Fibroblast of skin of abdomen (primary cell): ENCODE measurements at regions not wholly inside any gene's neighbourhood (a gene's known extent, or its start where the extent isn't known, plus 50 kb on each side); places are given as distances from the start of the nearest gene placed in this dataset.
"Not testable (repeated sequence)": the region's sequence is repeated elsewhere in the genome, so short reads cannot be mapped to it uniquely, and the experiment has no call there.

Source experiments
- DNase-seq: peaks from one replicate; pipeline ENCODE4 v3.0.0-alpha.2; 2013

DNA sequence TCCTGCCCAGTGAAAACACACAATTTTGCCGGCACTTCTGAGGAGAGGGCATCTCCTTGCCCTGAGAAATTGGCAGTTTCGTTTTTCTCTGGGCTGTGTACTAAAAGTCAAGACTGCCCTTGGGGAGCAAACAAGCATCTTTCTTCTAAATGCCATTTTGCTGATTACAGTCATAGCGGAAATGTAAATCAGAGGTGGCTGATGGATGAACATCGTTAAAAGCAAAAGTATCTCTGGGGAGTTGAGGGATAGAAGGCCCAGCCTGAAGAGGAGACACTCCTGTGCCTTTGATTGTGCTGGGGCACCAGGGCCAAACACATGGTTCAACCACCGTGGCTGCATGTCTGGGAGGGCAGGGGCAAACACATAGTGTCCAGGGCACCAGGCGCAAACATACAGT is 49.8 kb downstream of the ABCC12 start:
- no peak for DNase-seq

DNA sequence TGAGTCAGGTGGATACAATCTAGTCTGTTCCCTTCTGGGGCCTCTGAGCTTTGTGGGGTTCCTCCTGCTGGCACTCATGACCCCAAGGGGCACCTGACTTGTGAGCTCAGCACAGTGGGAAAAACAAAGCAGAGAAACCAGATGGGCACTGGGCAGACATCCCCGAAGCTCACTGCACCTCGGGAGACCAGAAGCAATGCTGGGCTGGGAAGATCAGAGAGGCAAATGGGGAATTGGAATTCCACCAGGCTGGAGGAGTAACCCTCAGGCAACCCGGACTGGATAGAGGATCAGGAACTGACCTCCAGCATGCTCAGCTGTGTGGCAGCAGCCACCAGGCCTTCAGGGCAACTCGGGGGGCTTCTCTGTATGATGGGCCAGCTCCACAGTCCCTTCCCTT is 50.3 kb downstream of the ABCC12 start:
- DNase-seq, result no peak

DNA sequence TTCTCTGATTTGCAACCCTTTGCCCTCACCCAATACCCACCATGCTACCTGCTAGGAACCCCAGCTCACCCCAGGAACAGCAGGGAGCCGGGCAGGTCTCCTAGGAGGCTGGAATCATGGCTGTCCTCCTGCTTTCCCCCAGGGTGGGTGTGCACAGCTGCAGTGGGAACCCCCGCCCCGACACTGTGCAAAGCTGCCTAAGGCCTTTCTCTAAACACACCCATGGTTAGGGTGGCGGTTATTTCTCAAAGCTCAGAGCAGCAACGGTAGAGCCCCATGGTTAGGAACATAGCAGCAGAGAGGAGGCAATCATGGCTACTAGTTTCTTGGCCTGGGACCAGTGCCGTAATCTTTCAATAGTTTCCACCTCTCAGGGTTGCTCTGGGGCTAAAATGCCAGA is 52.2 kb downstream of the ABCC12 start:
- no peak for DNase-seq

DNA sequence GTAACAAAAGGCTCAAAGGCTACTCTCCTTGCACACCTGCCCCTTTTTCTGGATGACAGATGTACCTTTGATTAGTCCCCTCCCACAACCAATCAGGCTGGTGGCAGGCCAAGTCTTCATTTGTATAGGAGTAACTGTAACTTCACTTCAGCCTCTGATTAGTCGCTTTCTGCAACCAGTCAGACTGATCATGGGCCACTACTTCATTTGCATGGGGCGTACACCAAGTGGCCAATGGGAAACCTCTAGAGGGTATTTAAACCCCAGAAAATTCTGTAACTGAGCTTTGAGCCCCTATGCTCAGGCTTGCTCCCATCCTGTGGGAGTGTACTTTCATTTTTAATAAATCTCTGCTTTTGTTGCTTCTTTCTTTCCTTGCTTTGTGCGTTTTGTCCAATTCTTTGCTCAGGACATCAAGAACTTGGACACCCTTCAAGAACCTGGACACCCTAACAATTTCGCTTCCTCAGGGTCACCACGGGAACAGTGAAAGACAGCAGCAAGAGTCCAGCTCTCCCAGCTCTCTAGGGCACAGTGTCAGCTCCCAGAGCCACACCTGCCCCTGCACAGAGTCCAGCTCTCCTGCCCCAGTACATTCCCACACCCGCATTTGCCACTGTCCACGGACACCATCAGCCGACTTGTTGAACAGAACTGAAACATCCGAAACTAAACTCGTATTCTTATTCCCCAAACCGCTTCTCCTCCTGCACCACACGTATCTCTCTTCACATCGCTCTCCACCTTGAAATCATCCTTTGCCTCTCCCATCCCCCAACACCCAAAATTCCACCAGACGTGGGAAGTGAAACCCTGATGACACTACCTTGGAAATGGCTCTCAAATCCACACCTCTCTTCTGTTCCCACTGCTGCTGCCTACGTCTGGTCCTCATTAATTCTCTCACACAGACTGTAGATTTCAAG is 53.4 kb downstream of the ABCC12 start:
- no peak for DNase-seq

DNA sequence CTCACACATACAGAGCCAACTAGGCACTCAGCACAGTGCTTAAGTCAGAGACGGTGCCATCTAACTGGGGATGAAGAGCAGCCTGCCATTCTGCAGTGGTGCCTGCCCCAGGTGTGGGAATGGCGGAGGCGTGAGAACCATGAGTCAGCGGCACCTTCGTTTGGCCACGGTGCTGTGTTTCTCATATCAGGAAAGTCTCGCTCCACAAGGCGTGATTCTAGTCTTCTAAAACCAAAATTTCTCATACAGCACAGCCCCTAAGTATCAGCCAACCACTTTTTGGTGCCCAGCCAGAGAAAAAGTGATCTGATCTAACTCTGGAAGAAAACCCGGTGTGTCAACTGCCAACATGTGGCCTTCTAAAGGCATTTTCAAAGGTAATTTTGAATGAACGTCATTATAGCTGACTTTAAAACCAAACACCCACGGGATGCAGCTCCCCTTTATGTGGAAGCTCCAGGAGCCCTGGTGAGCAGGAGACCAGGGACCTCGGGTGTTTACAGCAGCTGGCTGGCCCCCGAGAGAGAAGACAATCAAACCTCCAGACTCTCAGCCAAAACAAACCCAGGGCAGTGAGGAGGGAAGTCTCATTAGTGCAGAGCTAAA is 54.6 kb downstream of the ABCC12 start:
- no peak for DNase-seq

DNA sequence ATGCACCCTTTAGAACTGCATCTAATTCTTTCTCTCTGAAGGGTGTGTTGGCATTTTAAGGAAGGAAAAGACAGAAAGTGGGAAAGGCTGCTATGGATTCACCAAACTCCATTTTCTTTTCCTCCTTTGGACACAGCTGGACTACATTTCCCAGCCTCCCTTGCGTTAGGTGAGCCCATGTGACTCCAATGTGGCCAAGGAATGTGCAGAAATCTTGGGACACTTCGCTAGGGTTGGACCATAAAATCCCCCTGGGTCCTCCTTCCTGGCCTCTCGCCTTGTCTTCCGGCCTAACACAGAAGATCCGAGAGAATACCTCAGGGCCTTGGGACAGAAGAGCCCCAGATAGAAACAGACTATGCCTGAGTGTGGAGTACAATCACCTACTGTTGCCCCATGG is 56.3 kb downstream of the ABCC12 start:
- no peak for DNase-seq

DNA sequence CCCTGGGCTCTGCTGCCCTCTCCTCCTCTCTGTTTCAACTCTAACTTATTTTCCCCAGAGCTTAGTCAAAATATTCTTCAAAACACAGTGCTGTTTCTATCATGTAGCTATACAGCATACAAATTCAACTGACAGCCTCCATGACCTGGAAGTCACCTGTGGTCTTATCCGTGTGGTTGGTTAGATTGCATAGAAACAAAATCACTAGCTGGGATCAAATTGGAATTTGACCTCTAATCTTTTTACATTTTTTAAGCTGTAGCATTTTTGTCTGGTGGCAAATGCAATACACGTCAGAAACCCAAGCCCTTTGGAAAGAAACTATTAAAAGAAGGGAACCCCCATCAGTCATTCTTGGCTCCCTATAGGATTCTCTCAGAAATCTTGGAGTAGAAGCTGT is 57.3 kb downstream of the ABCC12 start:
- no peak for DNase-seq

DNA sequence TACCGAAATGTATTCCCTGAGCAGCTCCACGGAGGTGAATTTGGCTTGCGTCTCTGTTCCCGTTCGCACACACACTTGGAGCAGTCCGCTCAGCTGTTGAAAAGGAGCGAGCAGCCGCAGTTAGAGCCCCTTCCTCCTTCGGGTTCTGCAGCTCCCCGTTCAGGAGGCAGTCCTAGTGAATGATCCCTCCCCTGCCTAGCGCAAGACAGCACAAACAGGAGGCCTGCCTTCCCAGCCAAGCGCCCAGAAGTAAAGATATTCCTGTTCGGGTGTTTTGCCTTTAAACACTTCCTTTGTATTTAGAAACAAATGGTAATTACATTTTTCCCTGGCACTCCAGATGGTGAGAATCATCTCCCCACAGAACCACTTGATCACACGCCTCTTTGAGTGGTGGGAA is 64.7 kb downstream of the ABCC12 start:
- DNase-seq, result no peak

DNA sequence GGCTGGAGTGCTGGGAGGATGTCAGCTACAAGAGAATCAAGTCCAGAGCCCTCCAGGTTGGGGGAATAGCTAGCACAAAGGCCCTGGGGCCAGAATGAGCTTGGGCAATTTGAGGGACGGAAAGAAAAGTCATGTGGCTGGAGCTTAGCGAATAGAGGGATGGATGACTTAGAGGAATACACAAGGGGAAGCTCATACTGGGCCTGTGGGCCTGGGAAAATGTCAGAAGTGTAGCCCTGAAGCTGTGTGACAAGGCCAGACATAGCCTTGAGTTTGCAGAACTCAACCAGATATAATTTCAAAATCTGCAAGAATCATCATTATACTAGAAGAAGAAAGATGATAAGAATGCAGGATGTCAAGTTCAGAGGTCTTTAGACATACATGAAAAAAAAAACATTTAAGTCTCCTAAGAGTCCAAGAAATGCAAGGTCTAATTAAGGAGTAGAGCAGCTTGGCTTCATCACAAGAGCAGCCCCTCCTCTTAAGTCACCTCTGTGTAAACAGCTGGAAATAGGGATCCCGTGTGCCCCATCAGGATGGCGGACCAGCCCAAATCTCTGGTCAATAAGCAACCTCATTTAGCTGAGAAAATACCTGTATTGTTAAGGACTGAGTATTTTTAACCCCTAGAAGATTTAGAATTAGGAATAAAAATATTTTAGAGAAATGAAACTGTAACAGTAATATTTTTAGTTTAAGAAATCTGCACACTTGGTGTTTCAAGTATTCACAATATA is 66.6 kb downstream of the ABCC12 start:
- no peak for DNase-seq

DNA sequence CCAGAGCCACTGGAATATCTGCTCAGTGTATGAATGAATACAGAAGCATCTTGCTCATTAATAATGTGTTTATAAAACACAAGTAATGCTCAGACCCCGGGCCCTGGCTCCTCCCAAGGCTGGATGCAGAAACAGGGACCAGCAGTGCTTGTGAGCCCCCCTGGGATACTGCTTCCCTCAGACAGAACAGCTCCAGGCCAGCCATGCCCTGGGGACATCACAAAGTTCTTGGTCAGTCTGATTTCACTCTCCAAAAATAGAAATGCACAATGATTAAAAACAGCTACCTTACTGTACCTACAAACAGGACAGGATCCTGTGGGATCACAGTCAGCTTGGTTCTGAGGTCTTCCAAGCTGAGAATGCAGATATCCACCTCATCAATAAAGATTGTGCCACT is 68.2 kb downstream of the ABCC12 start:
- DNase-seq, result no peak

DNA sequence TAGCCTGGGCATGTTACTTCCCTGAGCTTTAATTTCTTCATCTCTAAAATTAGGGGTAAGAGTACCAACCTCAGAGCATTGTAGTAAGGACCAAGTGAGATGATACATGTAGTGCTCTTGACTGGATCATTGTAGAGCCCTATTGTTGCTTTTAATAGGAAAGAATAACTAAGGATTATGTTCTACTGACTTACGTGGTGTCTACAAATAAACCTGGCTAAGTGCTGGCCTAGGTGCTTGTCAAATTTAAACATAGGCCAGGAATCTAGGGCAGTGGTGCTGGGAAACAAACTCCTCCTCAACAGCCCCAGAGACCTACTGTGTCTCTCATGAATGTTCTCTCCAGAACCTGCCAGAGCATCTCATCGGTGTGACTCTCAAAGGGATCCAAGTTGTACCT is 69.4 kb downstream of the ABCC12 start:
- no peak for DNase-seq

DNA sequence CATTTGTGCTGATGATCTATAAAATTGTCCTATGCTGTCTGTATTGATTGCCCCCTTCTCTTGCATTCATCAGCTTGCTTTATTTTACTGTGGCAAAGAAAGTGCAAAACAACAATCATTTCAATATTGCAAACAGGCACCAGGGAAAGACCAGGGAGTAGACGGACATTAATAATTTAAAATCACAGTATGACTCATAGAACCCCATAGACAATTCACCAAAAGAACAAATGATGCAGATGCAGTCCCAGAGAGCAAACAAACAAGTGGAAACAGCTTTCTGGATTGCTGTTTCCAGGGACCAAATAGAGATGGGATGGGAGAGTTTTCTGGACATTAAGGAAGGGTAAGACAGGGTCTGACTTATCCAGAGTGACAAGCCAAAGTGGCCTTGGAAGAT is 70.1 kb downstream of the ABCC12 start:
- no peak for DNase-seq

DNA sequence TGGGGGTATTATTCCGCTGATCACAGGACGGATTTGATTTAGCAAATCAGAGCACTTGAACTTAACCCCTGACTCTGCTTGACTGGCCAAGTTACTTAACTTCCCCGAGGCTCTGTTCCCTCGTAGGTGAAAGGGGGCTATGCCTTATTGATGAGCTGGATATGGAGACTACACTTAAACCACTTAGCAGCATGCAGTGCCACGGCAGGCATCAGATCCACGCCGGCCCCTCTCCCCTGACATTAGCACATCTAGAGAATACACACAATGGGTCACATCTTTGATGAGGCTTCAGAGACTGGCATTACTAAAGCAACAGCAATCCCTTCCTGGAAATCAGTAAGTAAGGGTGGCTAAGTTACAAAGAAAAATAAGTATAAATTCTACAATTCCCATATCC is 71.0 kb downstream of the ABCC12 start:
- no peak for DNase-seq

DNA sequence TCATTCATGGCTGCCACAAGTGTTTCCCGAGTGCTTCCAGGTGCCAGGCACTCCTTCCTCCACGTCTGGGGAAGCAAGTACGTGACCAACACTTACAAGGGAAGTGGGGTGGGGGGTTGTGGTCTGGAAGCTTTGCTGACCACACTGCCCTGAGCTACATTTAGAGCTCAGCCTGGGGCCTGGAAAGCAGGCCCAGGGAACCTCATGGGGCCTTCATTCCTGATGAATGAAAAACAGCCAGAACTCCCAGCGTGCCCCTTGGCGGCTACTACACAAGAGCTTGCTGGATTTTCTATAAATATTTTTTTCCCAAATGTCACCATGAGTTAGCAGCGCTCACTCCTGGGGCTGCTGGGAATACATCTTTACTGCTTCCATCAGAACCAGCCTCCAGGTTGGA is 73.3 kb downstream of the ABCC12 start:
- peak; percentile 75 for DNase-seq

DNA sequence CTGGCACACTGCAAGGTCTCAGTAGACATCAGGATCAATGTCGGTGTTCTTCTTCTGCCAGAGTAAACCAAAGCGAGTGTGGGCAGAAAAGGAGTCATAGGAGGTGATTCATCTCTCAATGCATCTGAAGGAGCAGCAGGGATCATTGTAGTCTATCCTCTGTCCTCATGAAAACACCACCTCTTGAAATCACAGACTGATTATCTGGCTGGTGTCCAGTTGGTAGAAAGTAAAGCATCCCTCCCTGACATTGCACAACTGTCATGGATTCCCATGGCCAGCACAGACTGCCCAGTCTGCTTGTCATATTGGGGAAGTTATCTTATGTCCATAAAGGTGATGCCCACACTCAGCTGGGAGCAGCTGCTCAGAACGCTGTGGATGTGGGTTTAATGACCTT is 74.1 kb downstream of the ABCC12 start:
- DNase-seq, result peak; percentile 87

DNA sequence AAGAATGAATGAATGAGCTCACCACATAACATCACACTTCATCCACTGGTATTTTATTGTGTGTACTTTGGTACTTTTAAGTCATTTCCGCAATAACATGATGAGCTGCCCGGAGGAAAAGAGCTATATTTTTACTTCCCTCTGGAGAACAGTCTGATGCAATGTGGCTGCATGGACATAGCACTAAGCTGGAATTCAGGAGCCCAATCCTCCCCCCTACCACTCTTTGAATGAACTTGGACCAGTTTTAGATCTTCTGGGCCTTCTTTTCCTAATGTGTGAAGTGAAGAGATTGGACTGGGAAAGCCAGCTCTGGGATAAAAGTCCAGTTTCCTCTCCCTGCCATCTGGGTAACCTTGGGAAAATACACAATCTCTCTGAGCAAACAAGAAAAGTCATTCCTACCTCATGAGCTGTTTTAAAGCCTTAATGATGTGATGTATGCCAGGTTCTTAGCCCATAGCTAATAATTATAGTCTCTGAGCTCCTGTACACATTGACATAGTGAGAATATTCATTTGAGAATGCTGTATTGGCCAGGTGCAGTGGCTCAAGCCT is 79.3 kb downstream of the ABCC12 start:
- DNase-seq, result peak; percentile 52

DNA sequence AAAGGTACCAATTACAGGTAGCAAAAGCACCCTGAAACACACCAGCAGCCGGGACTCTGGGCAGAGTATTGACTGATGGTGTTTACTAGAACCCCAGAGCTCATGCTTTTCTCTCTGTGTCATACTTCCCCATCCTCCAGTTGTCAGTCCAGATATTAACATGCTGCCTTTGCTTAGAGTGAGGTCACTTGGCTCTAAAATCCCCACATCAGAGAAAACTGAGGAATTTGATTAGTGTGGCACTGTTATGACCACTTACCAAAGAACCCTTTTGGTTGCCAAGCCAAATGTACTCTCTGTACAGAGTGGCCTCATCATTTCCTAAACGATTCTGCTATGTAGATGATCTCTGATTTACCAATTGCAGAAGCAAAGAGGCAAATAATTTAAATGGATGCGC is 80.4 kb downstream of the ABCC12 start:
- DNase-seq, result peak; percentile 66

DNA sequence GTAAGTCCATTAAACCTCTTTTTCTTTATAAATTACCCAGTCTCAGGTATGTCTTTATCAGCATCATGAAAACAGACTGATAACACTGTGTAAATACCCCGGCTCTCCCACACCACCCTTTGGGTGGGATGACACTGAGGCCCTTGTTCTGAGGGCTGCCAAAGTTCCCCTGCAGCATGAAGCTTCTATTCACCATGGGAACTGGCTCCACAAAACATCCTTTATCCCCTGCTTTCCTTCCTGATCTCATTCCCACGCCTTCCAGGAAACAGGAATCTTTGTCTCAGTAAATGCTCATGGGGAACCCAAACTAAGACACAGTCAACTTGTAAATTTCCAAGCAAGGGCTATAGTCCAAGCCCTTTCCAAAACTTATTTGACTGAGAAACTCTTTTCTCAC is 88.4 kb downstream of the ABCC12 start:
- no peak for DNase-seq

DNA sequence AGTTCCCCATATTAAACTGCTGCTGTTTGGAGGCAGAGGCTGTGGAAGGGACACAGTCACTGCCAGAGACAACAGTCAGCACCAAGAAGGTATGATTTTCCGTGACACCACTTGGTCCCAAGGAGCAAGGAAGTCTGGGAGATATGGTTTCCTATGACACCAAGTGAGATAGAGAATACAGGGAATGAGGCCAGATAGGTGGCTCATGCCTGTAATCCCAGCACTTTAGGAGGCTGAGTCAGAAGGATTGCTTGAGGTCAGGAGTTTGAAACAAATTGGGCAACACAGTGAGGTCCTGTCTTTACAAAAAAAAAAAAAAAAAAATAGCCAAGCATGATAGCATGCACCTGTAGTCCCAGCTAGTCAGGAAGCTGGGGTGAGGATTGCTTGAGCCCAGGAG is 90.8 kb downstream of the ABCC12 start:
- DNase-seq, result no peak

DNA sequence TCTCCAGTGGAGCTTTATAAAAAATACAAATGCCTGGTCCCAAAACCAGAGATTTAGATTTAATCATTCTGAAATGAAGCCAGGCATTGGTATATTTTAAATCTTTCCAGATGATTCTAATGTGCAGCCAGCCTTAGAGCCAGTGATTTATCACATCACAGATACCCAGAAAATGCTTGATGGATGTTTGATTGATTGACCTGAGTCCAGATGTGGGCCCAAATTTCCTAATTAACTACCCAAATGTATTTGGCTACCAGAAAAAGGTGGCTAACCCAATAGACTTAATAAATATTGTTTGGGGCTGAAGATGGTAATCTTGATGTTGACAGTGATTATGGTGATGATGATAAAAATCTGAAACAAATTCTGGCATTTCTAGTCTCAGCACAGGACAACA is 93.1 kb downstream of the ABCC12 start:
- no peak for DNase-seq

DNA sequence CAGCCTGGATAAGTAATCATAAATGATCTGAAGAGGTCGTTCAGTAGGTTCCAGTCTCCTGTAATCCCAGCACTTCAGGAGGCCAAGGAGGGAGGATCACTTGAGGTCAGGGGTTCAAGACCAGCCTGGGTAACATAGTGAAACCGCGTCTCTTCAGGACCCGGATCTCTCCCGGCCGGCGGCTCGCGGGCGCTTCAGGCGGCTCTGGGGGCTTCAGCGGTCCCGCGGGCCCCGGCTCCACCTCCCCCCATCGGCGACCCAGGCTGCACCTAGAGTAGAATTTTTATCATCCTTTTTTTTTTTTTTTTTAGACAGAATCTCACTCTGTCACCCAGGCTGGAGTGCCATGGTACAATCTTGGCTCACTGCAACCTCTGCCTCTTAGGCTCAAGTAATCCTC is 95.9 kb downstream of the ABCC12 start:
- no peak for DNase-seq

DNA sequence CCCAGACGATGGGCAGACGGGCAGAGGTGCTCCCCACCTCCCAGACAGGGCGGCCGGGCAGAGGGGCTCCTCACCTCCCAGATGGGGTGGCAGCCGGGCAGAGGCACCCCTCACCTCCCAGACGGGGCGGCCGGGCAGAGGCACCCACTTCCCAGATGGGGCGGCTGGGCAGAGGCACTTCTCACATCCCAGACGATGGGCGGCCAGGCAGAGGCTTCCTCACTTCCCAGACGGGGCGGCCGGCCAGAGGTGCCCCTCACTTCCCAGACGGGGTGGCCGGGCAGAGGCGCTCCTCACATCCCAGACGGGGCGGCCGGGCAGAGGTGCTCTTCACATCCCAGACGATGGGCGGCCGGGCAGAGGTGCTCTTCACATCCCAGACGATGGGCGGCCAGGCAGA is 96.6 kb downstream of the ABCC12 start:
- DNase-seq, result not testable (repeated sequence)

DNA sequence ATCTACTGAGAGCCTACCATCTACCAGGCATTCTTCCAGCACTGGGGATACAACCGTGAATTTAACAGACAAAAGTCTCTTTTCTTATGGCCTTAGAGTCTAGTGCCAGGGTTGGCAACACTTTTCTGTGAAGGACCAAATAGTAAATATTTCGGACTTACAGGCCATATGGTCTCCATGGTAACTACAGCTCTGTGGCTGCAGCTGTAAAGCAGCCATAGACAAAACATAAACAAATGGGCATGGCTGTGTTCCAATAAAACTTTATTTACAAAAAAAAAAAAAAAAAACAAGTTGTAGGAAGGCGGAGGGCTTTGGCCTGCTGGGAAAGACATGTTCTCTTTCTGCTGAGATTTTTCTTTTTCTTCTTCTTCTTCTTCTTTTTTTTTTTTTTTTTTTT is 98.7 kb downstream of the ABCC12 start:
- no peak for DNase-seq
